Ascending aorta (tissue), 2 donors: ENCODE measurements at regions not wholly inside any gene's neighbourhood (a gene's known extent, or its start where the extent isn't known, plus 50 kb on each side); places are given as distances from the start of the nearest gene placed in this dataset.

Experiments used
- DNase-seq, 2 donors: peaks; one replicate each; pipeline ENCODE4 v3.0.0-alpha.2; 2019; ENCODE audit warnings: low spot score in 2 of 2
- H3K27ac ChIP-seq, 2 donors: fragments of 200-600 bp; sonication (generic); one replicate each; pipeline ENCODE4 v1.5.1; 2016 to 2017; ENCODE audit warnings: mild to moderate bottlenecking in 1 of 2
- H3K27me3 ChIP-seq: fragments of 200-600 bp; sonication (generic); one replicate; pipeline ENCODE4 v1.5.1; 2017
- H3K36me3 ChIP-seq, 2 donors: fragments of 200-600 bp; sonication (generic); one replicate each; pipeline ENCODE4 v1.5.1; 2016
- H3K4me1 ChIP-seq, 2 donors: fragments of 200-600 bp; sonication (generic); one replicate each; pipeline ENCODE4 v1.5.1; 2016 to 2017; ENCODE audit warnings: mild to moderate bottlenecking in 1 of 2
- H3K4me3 ChIP-seq, 2 donors: fragments of 200-600 bp; sonication (generic); one replicate each; pipeline ENCODE4 v1.5.1; 2016 to 2017; ENCODE audit warnings: mild to moderate bottlenecking in 1 of 2
- H3K9me3 ChIP-seq, 2 donors: fragments of 200-600 bp; sonication (generic); one replicate each; pipeline ENCODE4 v1.5.1; 2016
- CTCF ChIP-seq, 3 experiments: fragments of 200-600 bp in 2 of 3; fragments of 450-650 bp in 1 of 3; sonication (generic) in 2 of 3; IDR thresholded peaks; one replicate each; pipeline ENCODE4 v1.5.1; 2016 to 2019; ENCODE audit warnings: antibody characterized with exemption in 3 of 3, mild to moderate bottlenecking in 1 of 3, moderate library complexity in 1 of 3
- intact Hi-C: fragments of 100-400 bp; cut with DNase I; formaldehyde crosslinking; loops from one replicate; pipeline ENCODE4 v1.15.1; 2023

GRCh38 chr17:33352526-33352925 is 59.4 kb upstream of the ASIC2 start:
- Histone ChIP-seq H3K4me3 (no peak overlapping the region), H3K9me3 (no peaks in the 10 kb centered on the region), H3K27ac (no peak overlapping the region), H3K36me3 (no peaks in the 10 kb centered on the region), H3K27me3 (no peaks in the 10 kb centered on the region), H3K4me1 (no peaks in the 10 kb centered on the region)
- intact Hi-C loops = loop anchor here (10.0 kb wide), 1 partner anchor 62 kb away; no protein-coding TSS in a partner anchor
- no peak for TF ChIP-seq CTCF (IDR thresholded peaks at IDR 0.05)
- no peak for DNase-seq

- H3K9me3 ChIP-seq = no peaks in the 10 kb centered on the region
- H3K27me3 ChIP-seq = no peaks in the 10 kb centered on the region
- H3K4me1 ChIP-seq = no peaks in the 10 kb centered on the region
- no peak for DNase-seq
- H3K4me3 ChIP-seq = no peak overlapping the region
- no peak for TF ChIP-seq CTCF (IDR thresholded peaks at IDR 0.05)
- no peak overlapping the region for H3K27ac ChIP-seq
- intact Hi-C loops = loop anchor here (10.0 kb wide), 1 partner anchor 59 kb away; no protein-coding TSS in a partner anchor
- no peaks in the 10 kb centered on the region for H3K36me3 ChIP-seq
These were observed 63.2 kb upstream of the ASIC2 start for GRCh38 chr17:33356266-33356665.

- no peak overlapping the region for H3K27ac ChIP-seq
- TF ChIP-seq CTCF (IDR thresholded peaks at IDR 0.05) = no peak
- no peaks in the 10 kb centered on the region for H3K27me3 ChIP-seq
- DNase-seq = no peak
- H3K36me3 ChIP-seq = no peaks in the 10 kb centered on the region
- H3K4me1 ChIP-seq = no peaks in the 10 kb centered on the region
- intact Hi-C loops = no loop called here
- H3K9me3 ChIP-seq = no peaks in the 10 kb centered on the region
- H3K4me3 ChIP-seq = no peak overlapping the region
These were observed 70.4 kb upstream of the ASIC2 start for GRCh38 chr17:33363475-33363874.

- TF ChIP-seq CTCF (IDR thresholded peaks at IDR 0.05) = no peak
- H3K4me1 ChIP-seq = no peaks in the 10 kb centered on the region
These were observed 73.9 kb upstream of the ASIC2 start for GRCh38 chr17:33366960-33367359.

GRCh38 chr17:33369149-33369548 is 76.1 kb upstream of the ASIC2 start:
- no peak overlapping the region for H3K4me3 ChIP-seq
- no peaks in the 10 kb centered on the region for H3K9me3 ChIP-seq
- intact Hi-C loops = no loop called here
- no peaks in the 10 kb centered on the region for H3K27me3 ChIP-seq
- no peak overlapping the region for H3K27ac ChIP-seq
- no peak for TF ChIP-seq CTCF (IDR thresholded peaks at IDR 0.05)
- H3K4me1 ChIP-seq = no peaks in the 10 kb centered on the region
- no peaks in the 10 kb centered on the region for H3K36me3 ChIP-seq
- no peak for DNase-seq

More at GRCh38 chr17:33366960-33367359, 73.9 kb upstream of the ASIC2 start:
- Histone ChIP-seq H3K36me3 (no peaks in the 10 kb centered on the region), H3K27ac (no peak overlapping the region), H3K4me3 (no peak overlapping the region), H3K27me3 (no peaks in the 10 kb centered on the region), H3K9me3 (no peaks in the 10 kb centered on the region)
- intact Hi-C loops = no loop called here
- DNase-seq = no peak

GRCh38 chr17:33369876-33370275 is 76.8 kb upstream of the ASIC2 start:
- no peak overlapping the region for H3K4me3 ChIP-seq
- intact Hi-C loops = no loop called here
- no peaks in the 10 kb centered on the region for H3K4me1 ChIP-seq
- no peaks in the 10 kb centered on the region for H3K27me3 ChIP-seq
- no peaks in the 10 kb centered on the region for H3K36me3 ChIP-seq
- H3K9me3 ChIP-seq = no peaks in the 10 kb centered on the region
- no peak for DNase-seq
- no peak for TF ChIP-seq CTCF (IDR thresholded peaks at IDR 0.05)
- H3K27ac ChIP-seq = no peak overlapping the region
